Colon (tissue), 2 donors: ENCODE measurements at regions not wholly inside any gene's neighbourhood (a gene's known extent, or its start where the extent isn't known, plus 50 kb on each side); places are given as distances from the start of the nearest gene placed in this dataset.

ENCODE experiments used
- FAIRE-seq: peaks from 2 replicates; lab custom pipeline; 2012; peaks lifted over from hg19 to GRCh38; lab: Jason Lieb, UNC
- donor health status: control.
- donor health status: control.

DNA sequence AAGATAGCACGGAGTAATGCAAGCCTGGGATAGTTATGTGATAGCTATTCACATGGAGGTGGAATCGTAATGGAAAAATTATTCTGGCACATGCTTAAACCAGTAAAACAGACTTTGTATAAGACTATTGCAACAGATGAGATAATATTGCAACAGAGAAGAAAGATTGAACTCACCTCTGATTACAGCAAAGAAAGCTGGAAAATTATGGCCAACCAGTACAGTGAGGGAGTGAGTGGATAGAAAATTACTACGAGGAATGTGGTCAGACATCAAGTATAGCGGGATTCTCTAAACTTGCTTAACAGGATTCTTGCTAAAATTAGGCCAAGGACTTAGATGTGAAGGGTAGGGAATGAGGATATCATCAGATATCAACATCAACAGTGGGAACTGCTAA lies 397.6 kb upstream of the KLHL1 start:
- FAIRE-seq: no peak

DNA sequence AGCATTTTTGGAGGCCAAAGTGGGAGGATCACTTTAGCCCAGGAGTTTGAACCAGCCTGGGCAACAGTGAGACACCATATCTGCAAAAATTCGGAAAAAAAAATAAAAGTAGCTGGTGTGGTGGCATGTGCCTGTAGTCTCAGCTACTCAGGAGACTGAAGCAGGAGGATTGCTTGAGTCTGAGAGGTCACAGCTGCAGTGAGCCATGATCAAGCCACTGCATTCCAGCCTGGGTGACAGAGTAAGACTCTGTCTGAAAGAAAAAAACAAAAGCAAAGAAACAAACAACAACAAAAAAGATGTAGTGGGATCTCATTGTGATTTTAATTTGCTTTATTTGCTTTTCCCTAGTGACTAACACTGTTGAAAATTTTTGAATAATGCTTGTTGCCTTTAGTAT lies 394.7 kb upstream of the KLHL1 start:
- FAIRE-seq: no peak

DNA sequence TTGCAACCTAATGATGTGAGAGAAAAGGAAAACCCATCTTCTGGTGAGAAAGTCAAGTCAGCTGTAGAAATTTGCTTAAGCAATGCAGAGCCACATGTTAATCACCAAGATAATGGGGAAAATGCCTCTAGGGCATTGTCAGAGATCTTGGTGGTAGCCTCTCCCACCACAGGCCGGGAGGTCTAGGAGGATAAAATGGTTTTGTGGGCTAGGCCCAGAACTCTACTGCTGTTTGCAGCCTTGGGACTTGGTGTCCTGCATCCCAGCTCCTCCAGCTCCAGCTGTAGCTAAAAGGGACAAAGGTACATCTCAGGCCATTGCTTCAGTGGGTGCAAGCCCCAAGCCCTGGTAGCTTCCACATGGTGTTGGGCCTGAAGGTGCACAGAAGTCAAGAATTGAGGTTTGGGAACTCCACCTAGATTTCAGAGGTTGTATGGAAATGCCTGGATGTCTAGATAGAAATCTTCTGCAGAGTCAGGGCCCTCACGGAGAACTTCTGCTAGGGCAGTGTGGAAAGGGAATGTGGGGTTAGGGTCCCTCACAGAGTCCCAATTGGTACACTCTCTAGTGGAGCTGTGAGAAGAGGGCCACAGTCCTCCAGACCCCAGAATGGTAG lies 382.2 kb upstream of the KLHL1 start:
- no peak for FAIRE-seq

DNA sequence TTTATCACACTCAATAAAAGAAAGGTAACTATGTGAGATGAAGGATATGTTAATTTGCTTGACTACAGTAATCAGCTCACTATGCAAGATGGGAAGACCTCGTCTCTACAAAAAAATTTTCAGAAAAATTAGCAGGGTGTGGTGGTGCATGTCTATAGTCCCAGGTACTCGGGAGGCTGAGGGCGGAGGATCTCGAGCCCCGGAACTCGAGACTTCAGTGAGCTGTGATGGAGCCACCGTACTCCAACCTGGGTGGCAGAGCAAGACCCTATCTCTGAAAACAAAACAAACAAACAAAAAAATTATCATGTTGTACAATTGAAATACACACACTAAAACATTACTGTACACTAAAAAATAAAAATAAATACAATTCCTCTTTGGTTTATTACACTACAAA lies 376.7 kb upstream of the KLHL1 start:
- no peak for FAIRE-seq

DNA sequence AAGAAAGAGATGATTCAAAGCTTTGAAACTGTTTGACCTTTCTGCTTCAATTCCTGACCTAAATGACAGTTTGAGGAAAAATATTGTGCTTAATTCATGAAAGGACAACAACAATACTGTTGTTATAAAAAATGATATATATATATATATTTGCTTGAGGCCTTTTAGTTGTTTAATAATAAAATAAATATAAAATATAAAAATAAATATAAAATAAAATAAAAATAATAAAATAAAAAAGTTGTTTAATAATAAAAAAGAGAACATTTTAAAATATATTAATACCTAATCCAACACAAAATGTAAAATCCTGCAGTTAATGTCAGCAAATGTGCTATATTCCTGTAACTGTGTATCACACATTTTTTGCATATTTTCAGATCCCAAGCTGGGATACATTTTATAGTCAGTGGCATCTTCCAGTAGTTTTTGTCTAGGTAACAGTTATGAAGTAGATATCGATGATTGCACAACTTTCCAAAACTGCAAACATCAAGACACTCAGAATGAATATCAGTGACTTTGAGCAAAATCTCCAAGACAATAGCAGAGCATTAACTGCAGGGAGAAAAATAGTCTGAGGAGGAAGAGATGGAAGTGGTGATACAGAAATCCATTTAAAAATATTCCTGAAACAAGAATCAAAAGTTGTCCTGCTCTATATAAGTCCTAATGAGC lies 375.5 kb upstream of the KLHL1 start:
- FAIRE-seq: no peak

DNA sequence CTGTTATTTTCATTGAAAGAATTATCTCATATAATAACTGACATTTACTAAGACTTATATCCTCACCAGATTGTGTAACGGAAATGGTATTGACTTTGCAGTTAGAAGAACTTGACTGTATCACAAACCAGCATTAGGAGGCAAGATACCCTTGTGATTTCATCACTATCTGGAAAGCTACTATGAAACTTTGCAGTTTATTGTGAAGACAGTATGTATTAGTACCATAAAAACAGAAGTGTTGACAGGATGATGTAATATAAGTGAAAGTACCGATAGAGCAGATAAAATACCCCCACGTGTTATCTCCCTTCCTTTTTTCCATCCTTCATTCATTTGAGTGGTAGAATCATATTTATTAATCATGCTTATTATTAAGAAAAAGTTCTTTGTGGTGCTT lies 365.7 kb upstream of the KLHL1 start:
- FAIRE-seq: no peak

DNA sequence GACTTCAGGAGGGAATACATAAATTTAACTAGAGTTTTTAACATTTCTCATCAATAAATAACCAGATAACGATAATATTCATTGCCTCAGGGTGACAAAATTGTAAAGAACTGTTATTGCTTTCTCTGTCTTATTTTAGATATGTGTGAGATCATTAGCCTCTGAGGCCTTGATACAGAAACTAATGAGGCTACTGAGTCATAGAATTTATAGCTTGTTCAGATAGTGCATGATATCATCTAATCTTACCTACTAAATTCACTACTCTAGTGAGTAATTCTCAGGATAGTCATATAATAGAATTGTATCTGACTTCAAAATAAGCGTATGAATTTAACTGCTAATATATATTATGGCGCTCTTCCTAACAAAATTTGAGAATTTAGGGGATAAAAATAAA lies 360.8 kb upstream of the KLHL1 start:
- no peak for FAIRE-seq

DNA sequence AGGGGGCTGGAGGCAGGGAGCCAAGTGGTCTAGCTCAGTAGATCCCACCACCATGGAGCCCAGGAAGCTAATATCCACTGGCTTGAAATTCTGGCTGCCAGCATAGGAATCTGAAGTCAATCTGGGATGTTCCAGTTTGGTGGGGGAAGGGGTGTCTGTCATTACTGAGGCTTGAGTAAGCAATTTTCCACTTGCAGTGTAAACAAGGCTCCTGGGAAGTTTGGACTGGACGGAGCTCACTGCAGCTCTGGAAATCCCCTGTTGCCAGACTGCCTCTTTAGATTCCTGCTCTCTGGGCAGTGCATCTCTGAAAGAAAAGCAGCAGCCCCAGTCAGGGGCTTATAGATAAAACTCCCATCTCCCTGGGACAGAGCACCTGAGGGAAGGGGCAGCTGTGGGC lies 349.2 kb upstream of the KLHL1 start:
- FAIRE-seq: no peak

DNA sequence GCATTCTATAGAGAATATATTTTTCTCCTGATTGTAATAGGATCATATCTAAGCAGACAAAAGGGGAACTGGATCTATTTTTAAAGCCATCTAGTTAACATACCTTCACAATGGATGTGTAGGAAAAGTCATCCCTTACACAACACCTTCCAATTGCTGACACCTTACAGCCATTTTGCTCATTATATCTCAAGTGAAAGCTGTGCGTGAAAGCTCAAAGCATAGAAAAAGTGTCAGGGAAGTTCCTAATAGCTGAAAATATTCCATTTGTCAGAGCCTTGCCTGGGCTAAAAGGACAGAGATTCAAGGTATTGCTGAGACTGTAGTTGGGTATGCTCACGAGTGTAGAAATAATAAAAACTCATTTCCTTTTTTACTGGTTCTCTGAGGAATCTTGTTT lies 340.6 kb upstream of the KLHL1 start:
- FAIRE-seq: no peak

DNA sequence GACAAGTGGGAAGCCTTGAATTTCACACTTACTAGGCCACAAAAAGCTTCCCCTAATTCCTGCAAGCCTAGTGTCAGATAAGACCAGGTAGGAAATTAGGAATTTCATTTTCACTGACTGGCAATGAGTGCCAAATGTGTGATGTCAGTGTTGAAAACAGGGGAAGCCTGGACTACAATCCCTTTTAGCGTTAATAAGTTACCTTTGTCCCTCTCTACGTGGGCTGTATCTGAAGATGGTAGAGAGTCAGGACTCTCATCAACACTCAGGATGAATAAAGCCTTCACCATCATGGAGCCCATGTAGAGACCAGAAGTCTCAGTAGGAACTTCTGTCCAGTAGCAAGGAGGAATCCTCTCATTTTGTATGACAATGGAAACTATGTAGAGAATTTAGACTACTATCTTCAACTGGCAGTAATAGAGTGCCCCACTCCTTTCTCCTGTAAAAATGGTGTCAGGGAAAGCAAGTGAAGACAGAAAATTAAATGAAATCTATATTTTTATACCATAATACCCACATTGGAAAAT lies 324.1 kb upstream of the KLHL1 start:
- FAIRE-seq: no peak

DNA sequence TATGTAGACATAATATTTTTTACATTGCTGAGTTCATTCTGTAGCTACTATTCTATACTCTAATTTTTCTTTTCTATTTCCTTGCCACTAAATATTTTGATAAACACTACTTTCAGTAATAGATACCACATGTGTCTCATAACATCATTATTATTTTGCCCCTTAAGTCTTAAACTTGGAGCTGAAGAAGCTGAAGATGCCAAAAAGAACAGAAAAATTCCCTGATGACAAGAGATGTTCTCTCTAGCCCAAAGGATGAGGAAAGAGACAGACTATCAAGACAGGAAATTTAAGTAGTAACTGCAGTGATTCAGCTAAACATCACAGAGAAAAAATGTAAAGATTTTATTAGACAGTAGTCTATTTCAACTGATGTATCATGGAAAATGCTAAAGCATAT lies 322.0 kb upstream of the KLHL1 start:
- no peak for FAIRE-seq

DNA sequence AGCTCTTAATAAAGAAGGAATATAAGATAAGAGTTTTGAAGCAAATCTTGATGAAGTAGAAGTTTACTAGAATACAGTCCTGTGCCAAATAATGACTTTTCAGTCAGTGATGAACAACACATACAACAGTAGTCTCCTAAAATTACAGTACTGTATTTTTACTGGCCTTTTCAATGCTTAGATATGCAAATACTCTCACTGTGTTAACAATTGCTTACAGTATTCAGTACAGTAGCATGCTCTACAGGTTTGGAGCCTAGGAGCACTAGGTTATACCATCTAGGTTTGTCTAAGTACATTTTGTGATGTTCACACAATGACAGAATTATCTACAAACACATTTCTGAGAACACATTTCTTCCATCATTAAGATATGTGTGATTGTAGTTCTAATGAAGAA lies 316.7 kb upstream of the KLHL1 start:
- no peak for FAIRE-seq

DNA sequence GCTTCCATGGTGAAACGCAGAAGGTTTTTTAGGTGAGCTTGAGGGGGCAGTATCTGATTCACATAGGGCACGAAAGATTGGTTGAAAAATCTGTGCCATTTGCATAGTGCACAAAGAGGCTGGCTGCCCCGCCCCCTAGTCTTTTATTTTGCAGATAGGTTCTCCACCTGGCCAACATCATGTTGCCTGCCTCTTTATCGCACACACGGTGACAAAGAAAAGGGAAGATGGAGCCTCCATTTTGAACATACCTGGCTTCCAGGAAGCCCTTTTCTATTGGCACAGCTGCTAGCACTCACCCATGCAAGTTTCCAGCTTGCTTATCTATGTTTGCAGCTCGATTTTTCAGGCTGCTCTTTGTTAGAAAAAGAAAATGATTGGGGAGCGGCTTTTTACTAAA lies 316.2 kb upstream of the KLHL1 start:
- FAIRE-seq: no peak

DNA sequence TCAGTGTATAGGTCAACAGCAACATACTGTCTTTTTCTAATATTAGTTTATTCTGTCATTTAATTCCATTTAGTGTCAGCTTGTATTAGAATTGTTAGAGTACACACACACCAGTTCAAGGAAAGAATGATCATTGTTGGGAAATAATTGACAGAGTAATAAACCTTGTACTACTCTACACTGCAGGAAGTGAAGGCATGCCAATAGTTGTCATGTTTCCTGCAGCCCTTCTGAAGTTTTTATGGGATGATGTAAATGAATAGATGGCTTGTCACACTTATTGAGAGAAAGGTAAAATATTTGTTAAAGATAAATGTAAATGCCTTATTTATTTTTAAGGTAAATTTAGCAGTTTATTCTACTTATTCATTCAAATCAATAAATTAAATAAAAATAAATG lies 306.9 kb upstream of the KLHL1 start:
- peak; percentile 88 for FAIRE-seq

DNA sequence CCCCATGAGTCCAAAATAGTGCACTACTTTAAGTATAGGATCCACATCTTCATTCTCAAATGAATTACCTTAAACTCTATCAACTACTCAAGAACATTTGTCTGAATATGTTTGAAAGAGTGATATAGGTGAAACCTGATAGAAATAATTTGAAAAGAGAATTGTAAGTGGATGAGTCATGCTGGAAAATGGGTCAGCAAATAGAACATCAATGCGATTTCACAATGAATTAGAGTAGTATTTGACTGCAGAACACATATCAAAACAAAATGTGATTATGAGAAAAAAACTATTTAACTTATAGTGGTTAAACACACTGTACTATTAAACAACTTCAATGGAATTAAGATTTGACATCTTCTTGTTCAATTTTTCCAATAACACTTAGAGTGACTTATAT lies 300.6 kb upstream of the KLHL1 start:
- FAIRE-seq: no peak

DNA sequence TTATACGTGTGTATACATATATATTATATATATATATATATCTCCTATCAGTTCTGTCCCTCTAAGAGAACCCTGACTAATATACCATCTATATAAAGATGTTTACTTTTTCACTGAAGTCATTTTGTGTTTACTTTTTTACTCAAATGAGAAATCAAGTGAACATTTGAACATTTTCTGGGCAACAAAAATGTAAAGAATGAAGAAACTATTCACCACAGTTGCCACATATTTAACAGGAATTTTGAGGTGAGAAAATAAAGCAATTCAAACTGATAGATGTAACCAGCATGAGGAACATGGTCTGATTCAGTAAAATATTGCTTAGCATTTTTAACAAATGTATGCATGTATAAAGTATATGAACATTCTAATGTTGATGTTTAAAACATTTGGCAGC lies 299.2 kb upstream of the KLHL1 start:
- no peak for FAIRE-seq

DNA sequence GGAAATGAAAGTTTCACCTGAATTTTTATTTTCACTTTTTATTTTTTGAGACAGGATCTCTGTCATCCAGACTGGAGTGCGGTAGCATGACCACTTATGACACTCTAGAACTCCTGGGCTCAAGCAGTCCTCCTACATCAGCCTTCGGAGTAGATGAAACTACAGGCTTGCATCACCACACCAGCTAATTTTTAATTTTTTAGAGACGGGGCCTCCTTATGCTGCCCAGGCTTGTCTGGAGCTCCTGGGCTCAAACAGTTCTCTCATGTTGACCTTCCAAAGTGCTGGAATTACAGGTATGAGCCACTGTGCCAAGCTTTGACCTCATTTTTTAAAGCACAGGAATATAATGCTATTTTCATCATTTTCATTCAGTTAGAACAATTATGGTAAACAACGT lies 297.0 kb upstream of the KLHL1 start:
- no peak for FAIRE-seq

DNA sequence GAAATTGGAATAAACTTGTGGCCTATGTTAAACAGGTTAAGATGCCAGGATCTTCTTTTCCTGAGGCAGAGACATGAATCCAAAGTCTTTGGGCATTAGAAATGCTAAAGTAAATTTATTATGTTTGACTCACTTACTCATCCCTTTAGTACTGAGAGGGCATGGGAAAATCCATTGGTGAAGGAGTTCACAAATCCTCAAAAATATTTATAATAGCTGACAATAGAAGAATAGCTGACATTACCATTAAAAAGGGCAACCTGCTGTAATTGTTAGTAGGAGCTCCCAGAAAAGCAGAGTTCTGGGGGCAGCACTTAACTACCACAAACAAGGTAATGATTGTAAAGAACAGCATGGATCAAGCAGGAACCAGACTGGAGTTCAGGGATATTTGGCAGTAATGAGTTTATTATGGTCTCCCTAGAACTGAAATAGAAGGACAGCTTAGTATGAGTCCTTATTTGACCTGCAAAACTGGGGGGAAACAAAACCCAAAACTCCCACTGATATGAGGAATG lies 285.8 kb upstream of the KLHL1 start:
- no peak for FAIRE-seq

DNA sequence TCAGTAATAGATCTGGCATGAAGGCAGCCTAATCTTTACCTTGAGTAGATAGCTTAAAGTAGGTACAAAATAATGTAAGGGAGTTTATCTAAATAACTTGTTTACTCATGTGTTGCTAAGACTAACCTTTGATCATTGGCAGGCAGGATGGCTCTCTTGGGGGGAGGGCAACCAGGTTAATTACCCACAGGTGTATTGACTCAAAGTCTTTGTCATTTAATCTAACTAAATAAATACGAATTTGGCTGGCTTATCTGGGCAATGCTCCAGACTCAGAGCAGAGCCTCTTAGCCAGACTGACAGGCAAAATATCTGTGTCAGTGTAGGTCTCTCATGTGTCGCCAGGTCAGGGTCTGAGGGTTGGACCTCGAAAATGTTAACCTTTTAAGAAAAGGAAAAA lies 283.4 kb upstream of the KLHL1 start:
- FAIRE-seq: no peak

DNA sequence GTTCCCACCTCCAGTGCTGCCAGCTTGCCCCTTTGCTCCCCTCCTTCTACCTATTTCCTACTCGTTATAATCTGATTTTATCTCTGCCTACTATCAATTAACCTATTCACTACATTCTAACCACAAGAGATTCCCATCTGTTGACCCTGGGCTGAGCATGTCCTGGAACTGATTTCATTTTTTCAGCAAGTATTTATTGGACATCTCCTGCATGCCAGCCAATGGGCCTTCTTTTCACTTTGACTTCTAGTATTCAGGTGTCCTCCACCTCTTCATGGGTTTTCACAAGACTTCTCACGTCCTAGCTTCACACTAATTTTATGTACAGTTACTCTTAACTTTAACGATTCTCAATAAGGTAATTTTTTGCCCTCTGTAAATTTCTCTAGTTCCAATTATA lies 282.7 kb upstream of the KLHL1 start:
- no peak for FAIRE-seq

DNA sequence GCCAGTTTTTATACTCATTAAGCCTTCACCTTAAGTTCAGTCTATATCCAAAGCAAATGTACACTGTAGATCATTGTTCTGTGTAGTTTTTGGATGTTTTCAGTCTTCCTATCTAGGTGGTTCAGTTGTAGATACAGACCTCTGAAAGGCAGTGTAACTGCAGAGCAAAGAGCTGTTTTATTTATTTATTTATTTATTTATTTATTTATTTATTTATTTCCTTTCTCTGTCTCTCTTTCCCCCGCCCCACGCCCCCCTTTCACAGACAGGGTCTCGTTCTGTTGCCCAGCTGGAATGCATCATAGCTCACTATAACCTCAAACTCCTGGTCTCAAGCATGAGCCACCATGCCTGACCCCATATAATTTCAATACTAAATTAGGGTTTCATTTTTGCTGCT lies 281.8 kb upstream of the KLHL1 start:
- FAIRE-seq: no peak

DNA sequence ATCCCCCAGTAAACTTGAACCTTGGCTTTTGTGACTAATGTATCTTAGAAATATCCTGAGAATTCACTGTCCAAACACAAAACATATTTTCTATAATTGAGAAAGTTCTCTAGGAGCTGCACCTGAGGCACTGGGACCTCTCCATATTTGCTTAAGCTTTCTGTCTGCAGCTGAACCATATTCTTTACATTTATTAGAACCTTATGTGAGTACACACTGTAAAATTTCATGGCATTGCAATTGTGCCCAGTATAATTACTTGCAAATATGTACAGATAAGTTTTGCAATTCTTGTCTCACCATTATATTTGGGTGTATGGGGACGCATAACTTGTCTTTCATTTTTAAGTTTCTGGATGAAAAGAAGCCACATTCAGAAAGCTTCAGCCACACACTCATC lies 280.7 kb upstream of the KLHL1 start:
- no peak for FAIRE-seq

DNA sequence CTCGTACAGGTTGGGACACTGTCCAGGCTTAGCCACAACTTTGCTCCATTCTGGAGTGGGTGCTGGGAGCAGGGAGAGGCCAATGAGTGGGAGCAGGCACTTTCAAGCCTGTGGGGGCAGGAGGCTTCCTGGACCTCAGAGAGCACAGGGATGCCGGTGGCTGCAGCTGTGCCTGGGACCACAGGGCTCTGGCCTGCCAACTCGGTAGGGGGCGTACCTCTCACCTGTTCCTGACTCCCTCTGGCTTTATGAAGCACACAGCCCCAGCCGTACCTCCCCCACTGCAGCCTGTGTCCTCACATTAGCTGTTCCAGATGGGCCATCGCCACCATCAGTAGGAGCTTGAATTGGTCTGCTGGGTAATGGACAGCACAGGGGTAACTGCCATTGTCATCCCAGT lies 278.7 kb upstream of the KLHL1 start:
- no peak for FAIRE-seq

DNA sequence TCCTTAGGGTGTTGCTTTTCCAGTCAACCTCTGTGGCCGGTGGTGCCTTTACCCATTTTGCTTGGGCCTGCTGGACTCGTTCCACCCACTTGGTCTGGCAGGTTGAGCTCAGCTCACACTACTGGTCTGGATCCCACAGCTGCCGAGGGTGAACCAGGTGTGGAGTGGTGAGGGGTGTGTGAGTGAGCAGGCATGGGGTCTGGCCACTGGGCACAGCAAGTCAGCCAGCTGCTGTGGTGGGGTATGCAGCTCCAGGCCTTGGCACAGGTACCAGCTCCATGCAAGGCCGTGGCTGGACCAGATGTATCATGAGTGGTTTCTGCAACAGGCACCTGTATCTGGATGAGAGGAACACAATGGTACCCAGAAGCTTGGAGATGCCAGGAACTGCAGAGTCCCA lies 277.6 kb upstream of the KLHL1 start:
- no peak for FAIRE-seq
